OCI-LY7 (cell line): ENCODE measurements at regions not wholly inside any gene's neighbourhood (a gene's known extent, or its start where the extent isn't known, plus 50 kb on each side); places are given as distances from the start of the nearest gene placed in this dataset.

Experiments used
- BruUV-seq: library from RNA; stranded (reverse); fragments of 400-500 nt; replicated peaks from 2 replicates; lab custom pipeline; 2021; lab: Mats Ljungman, UMichigan
- CTCF ChIA-PET: fragments of 300-600 bp; sonication (Branson Sonifier 250); formaldehyde crosslinking; loops from one replicate; lab custom pipeline; 2022; ENCODE audit warnings: antibody characterized with exemption; ENCODE audit not compliant: unreplicated experiment; lab: Charles Lee
- POLR2A ChIA-PET: fragments of 300-600 bp; sonication (Branson Sonifier 250); formaldehyde crosslinking; loops from one replicate; lab custom pipeline; 2022; ENCODE audit warnings: antibody characterized with exemption; lab: Charles Lee
- DNase-seq: peaks from one replicate; pipeline ENCODE4 v3.0.0-alpha.2; 2015; ENCODE audit warnings: low spot score
- H2AFZ ChIP-seq: fragments of 200-600 bp; sonication (generic), shearing (Covaris generic); 2 replicates; pipeline ENCODE4 v1.6.1; 2014; ENCODE audit warnings: mild to moderate bottlenecking, antibody characterized with exemption, low read length, moderate library complexity
- H3K27ac ChIP-seq: fragments of 200-600 bp; sonication (generic); 2 replicates; pipeline ENCODE4 v1.5.1; 2014; ENCODE audit warnings: mixed run types, low read depth, mild to moderate bottlenecking, moderate library complexity, low read length, inconsistent platforms; ENCODE audit not compliant: poor library complexity, severe bottlenecking
- H3K36me3 ChIP-seq: fragments of 200-600 bp; sonication (generic); 2 replicates; pipeline ENCODE4 v1.6.1; 2014; ENCODE audit warnings: mild to moderate bottlenecking, antibody characterized with exemption, low read length, moderate library complexity, mixed read lengths; ENCODE audit not compliant: insufficient read depth
- H3K4me1 ChIP-seq: fragments of 200-600 bp; sonication (generic); 2 replicates; pipeline ENCODE4 v1.5.1; 2014; ENCODE audit warnings: mild to moderate bottlenecking, low read length; ENCODE audit not compliant: insufficient read depth, poor library complexity, severe bottlenecking
- H3K4me2 ChIP-seq: fragments of 200-600 bp; sonication (generic); 2 replicates; pipeline ENCODE4 v1.6.1; 2014; ENCODE audit warnings: mild to moderate bottlenecking, low read length
- H3K4me3 ChIP-seq: fragments of 200-600 bp; sonication (generic); 2 replicates; pipeline ENCODE4 v1.5.1; 2014; ENCODE audit warnings: mild to moderate bottlenecking, low read depth, low read length; ENCODE audit not compliant: poor library complexity, severe bottlenecking
- H3K79me2 ChIP-seq: fragments of 200-600 bp; sonication (generic); 2 replicates; pipeline ENCODE4 v1.6.1; 2016; ENCODE audit warnings: low read depth, mild to moderate bottlenecking, low read length, moderate library complexity, mixed read lengths; ENCODE audit not compliant: insufficient read depth
- H3K9me2 ChIP-seq: fragments of 200-600 bp; sonication (generic); 2 replicates; pipeline ENCODE4 v1.6.1; 2016; ENCODE audit warnings: mild to moderate bottlenecking, low read length, mixed read lengths; ENCODE audit not compliant: insufficient read depth
- H3K9me3 ChIP-seq: fragments of 200-600 bp; sonication (generic); 2 replicates; pipeline ENCODE4 v1.6.1; 2014; ENCODE audit warnings: mild to moderate bottlenecking, mixed run types, low read length, mixed read lengths
- H4K20me1 ChIP-seq: fragments of 200-600 bp; sonication (generic); 2 replicates; pipeline ENCODE4 v1.6.1; 2014; ENCODE audit warnings: mild to moderate bottlenecking, antibody characterized with exemption, low read length, moderate library complexity, mixed read lengths; ENCODE audit not compliant: insufficient read depth
- EZH2phosphoT487 ChIP-seq: fragments of 200-600 bp; sonication (generic); IDR thresholded peaks from 2 replicates; pipeline ENCODE4 v1.6.1; 2018; ENCODE audit warnings: low read depth, borderline replicate concordance, mild to moderate bottlenecking, mixed run types, antibody characterized with exemption, low read length, moderate library complexity, mixed read lengths
- intact Hi-C: fragments of 100-400 bp; cut with micrococcal nuclease; formaldehyde crosslinking; loops from one replicate; pipeline ENCODE4 v1.10.0; 2022; ENCODE audit not compliant: unreplicated experiment
- TF ChIP-seq, protein P1 (sequence below): fragments of 200-600 bp; sonication (generic); conservative IDR thresholded peaks from 2 replicates; pipeline ENCODE4 v1.5.1; 2014; ENCODE audit warnings: mild to moderate bottlenecking, antibody characterized with exemption, low read length, moderate library complexity, mixed read lengths

DNA sequence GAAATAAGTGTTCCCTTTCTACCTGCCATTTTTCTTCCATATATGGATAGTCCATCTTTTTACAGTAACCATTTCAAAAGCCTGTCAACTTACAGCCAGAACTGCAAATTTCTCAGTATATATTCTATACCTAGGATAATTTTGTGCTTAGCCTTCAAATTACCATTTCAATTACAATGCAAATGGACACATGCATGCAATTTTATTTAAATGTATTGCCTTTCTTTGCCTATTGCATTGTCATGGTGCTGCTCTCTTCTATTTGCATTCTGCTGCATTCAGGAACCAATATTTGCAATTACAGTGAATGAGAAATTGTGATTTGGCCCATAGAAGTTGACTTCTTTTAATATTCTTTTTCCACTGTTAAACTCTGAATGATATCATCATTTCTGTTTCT, 1753.4 kb upstream of the TENM3 start:
- DNase-seq: no peak
- TF ChIP-seq, protein P1, sequence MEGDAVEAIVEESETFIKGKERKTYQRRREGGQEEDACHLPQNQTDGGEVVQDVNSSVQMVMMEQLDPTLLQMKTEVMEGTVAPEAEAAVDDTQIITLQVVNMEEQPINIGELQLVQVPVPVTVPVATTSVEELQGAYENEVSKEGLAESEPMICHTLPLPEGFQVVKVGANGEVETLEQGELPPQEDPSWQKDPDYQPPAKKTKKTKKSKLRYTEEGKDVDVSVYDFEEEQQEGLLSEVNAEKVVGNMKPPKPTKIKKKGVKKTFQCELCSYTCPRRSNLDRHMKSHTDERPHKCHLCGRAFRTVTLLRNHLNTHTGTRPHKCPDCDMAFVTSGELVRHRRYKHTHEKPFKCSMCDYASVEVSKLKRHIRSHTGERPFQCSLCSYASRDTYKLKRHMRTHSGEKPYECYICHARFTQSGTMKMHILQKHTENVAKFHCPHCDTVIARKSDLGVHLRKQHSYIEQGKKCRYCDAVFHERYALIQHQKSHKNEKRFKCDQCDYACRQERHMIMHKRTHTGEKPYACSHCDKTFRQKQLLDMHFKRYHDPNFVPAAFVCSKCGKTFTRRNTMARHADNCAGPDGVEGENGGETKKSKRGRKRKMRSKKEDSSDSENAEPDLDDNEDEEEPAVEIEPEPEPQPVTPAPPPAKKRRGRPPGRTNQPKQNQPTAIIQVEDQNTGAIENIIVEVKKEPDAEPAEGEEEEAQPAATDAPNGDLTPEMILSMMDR: no peak
- no peak for TF ChIP-seq EZH2phosphoT487
- Histone ChIP-seq H3K27ac (no peak overlapping the region), H2AFZ (no peak overlapping the region), H3K79me2 (no peaks in the 10 kb centered on the region), H4K20me1 (no peaks in the 10 kb centered on the region), H3K4me3 (no peak overlapping the region), H3K9me3 (no peaks in the 10 kb centered on the region), H3K4me1 (no peaks in the 10 kb centered on the region), H3K9me2 (no peaks in the 10 kb centered on the region), H3K4me2 (no peak overlapping the region), H3K36me3 (no peaks in the 10 kb centered on the region)
- ChIA-PET POLR2A (no interaction called here), CTCF (no interaction called here)
- intact Hi-C loops: no loop called here
- BruUV-seq: no TSS peak

DNA sequence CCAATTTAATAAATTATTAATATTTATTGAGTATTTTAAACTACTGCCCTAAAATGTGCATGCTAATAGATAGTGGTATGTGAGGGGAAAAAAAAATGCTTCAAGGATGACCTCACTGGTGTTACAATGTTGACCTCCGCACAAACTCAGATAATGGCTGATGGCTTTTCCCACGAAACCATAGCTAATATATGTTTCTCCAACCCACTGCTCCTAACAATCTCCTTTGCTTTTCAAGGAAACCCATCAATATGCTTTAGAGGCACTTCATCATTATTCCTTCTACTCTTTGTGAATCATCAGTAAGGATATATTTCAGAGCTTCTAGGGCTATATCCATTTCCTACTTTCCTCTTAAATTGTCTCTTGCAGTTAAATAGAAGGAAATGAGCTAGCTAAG, 1752.0 kb upstream of the TENM3 start:
- no peak overlapping the region for H3K4me2 ChIP-seq
- intact Hi-C loops: no loop called here
- H3K79me2 ChIP-seq: no peaks in the 10 kb centered on the region
- H3K4me1 ChIP-seq: no peaks in the 10 kb centered on the region
- ChIA-PET CTCF (no interaction called here), POLR2A (no interaction called here)
- TF ChIP-seq EZH2phosphoT487: no peak
- TF ChIP-seq, protein P1: no peak
- no peaks in the 10 kb centered on the region for H3K36me3 ChIP-seq
- no peaks in the 10 kb centered on the region for H4K20me1 ChIP-seq
- no TSS peak for BruUV-seq
- no peaks in the 10 kb centered on the region for H3K9me3 ChIP-seq
- DNase-seq: no peak
- no peaks in the 10 kb centered on the region for H3K9me2 ChIP-seq
- no peak overlapping the region for H3K27ac ChIP-seq
- no peak overlapping the region for H2AFZ ChIP-seq
- no peak overlapping the region for H3K4me3 ChIP-seq

DNA sequence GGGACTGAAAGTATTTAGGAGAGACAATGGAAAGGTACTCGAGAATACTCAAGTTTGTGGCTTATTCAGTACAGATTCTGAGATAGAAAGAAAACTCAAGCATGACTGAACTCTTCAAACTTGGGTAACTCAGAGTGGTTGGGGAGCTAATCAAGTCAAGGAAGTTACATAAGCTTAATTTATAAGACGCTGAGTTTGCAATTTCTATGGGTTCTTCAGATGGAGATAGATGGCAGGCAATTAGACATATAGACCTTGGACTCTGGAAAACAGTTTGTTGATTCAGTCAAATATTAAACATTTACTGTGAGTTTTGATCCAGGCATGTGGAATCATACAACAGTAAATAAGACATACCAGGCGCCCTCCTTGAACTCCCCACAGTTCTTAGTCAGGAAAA, 1749.9 kb upstream of the TENM3 start:
- BruUV-seq: no TSS peak
- POLR2A ChIA-PET: interaction anchor here (0.7 kb wide), 1 partner anchor 10 kb away, joined by 3 read pairs; no protein-coding TSS in a partner anchor

More for the DNA sequence above, 1749.9 kb upstream of the TENM3 start:
- Histone ChIP-seq H2AFZ (no peak overlapping the region), H3K36me3 (no peaks in the 10 kb centered on the region), H3K79me2 (no peaks in the 10 kb centered on the region), H3K4me1 (no peaks in the 10 kb centered on the region), H3K27ac (no peak overlapping the region), H3K9me2 (no peaks in the 10 kb centered on the region), H3K4me3 (no peak overlapping the region), H3K4me2 (no peak overlapping the region), H3K9me3 (no peaks in the 10 kb centered on the region), H4K20me1 (no peaks in the 10 kb centered on the region)
- DNase-seq: no peak
- CTCF ChIA-PET: no interaction called here
- intact Hi-C loops: no loop called here
- TF ChIP-seq EZH2phosphoT487: no peak
- TF ChIP-seq, protein P1: no peak
